B cell (primary cell): ENCODE measurements at regions not wholly inside any gene's neighbourhood (a gene's known extent, or its start where the extent isn't known, plus 50 kb on each side); places are given as distances from the start of the nearest gene placed in this dataset.

ENCODE experiments used
- EZH2 ChIP-seq: IDR thresholded peaks from 2 replicates; pipeline ENCODE4 v1.6.1; 2012; ENCODE audit warnings: borderline replicate concordance, low read depth, mild to moderate bottlenecking, moderate library complexity, low read length; ENCODE audit not compliant: insufficient read depth, poor library complexity, severe bottlenecking
- TF ChIP-seq, protein P1 (sequence below): fragments of 200-600 bp; IDR thresholded peaks from one replicate; pipeline ENCODE4 v1.8.0; 2022; ENCODE audit warnings: antibody characterized with exemption, mild to moderate bottlenecking

DNA sequence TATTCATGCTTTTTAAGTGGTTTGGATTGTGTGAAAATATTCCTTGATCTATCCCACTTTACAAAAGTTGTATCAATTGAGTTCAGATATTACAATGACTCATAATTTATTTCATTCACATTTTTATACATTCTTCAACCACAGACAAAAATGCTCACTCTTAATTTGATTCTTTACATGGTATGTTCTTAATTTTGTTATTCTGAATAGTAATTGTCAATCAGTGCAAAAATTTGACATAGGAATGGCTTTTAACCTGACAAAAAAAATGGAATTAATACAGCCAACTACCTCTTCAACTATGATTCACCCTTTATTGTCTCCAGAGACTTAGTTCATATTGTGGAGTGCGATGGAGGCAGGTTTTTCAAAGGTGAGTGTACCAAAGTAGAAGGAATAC, 1002.4 kb upstream of the ADGRL4 start:
- TF ChIP-seq, protein P1, sequence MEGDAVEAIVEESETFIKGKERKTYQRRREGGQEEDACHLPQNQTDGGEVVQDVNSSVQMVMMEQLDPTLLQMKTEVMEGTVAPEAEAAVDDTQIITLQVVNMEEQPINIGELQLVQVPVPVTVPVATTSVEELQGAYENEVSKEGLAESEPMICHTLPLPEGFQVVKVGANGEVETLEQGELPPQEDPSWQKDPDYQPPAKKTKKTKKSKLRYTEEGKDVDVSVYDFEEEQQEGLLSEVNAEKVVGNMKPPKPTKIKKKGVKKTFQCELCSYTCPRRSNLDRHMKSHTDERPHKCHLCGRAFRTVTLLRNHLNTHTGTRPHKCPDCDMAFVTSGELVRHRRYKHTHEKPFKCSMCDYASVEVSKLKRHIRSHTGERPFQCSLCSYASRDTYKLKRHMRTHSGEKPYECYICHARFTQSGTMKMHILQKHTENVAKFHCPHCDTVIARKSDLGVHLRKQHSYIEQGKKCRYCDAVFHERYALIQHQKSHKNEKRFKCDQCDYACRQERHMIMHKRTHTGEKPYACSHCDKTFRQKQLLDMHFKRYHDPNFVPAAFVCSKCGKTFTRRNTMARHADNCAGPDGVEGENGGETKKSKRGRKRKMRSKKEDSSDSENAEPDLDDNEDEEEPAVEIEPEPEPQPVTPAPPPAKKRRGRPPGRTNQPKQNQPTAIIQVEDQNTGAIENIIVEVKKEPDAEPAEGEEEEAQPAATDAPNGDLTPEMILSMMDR: no peak
- TF ChIP-seq EZH2: no peak
